ENCODE measurements at regions not wholly inside any gene's neighbourhood (a gene's known extent, or its start where the extent isn't known, plus 50 kb on each side); places are given as distances from the start of the nearest gene placed in this dataset.

GRCh38 chr20:60658681-60659080 lies 593.4 kb upstream of the CDH4 start:
- H3K4me2 ChIP-seq, result no peak overlapping the region
- no peak overlapping the region for H3K4me3 ChIP-seq
- ATAC-seq, result no peak
- 9% methylated on average over 3 of the region's 13 CpGs for WGBS (ENCODE audit: missing lambda C conversion rate)
- H3K9me3 ChIP-seq, result 0 out of 3 replicates have a peak, but pooled peaks cover 3% of the 10 kb centered on the region
- CTCF ChIA-PET, result no interaction called here
- H3K27ac ChIP-seq, result no peak overlapping the region
- no peak for DNase-seq (ENCODE audit: low read depth in 1 of 2, low spot score in 1 of 2)
- no peaks in the 10 kb centered on the region for H3K4me1 ChIP-seq
- FAIRE-seq, result no peak
- POLR2A ChIA-PET, result no interaction called here
- no peak for TF ChIP-seq JUN (IDR thresholded peaks at IDR 0.05)
- no peak for TF ChIP-seq NR3C1 (IDR thresholded peaks at IDR 0.05)
- no peak for TF ChIP-seq HOXB13 (CRISPR knock-in tag; IDR thresholded peaks at IDR 0.05; ENCODE audit: low read depth)
- TF ChIP-seq MAZ (IDR thresholded peaks at IDR 0.05; ENCODE audit: borderline replicate concordance, low read depth, low read length), result no peak
- no peak for TF ChIP-seq POLR2A (IDR thresholded peaks at IDR 0.05; ENCODE audit: low read length)
- no peak for TF ChIP-seq EHF (CRISPR knock-in tag; IDR thresholded peaks at IDR 0.05)
- TF ChIP-seq CHD4 (IDR thresholded peaks at IDR 0.05; ENCODE audit: borderline replicate concordance), result no peak
- no peak for TF ChIP-seq KDM1A (IDR thresholded peaks at IDR 0.05; ENCODE audit: low read depth)
- TF ChIP-seq PHF8 (IDR thresholded peaks at IDR 0.05; ENCODE audit: borderline replicate concordance, low read depth), result no peak
- no peak for TF ChIP-seq REST (IDR thresholded peaks at IDR 0.05)
- no peak for TF ChIP-seq EHMT2 (IDR thresholded peaks at IDR 0.05; ENCODE audit: low read depth)
- TF ChIP-seq JUNB (IDR thresholded peaks at IDR 0.05), result no peak
- no peak for TF ChIP-seq KDM5A (IDR thresholded peaks at IDR 0.05)

- Histone ChIP-seq H3K27ac (no peak overlapping the region), H3K4me3 (no peak overlapping the region), H3K4me2 (no peak overlapping the region), H3K4me1 (no peaks in the 10 kb centered on the region), H3K9me3 (0 out of 3 replicates have a peak, but pooled peaks cover 3% of the 10 kb centered on the region)
- no peak for TF ChIP-seq HMGXB4 (CRISPR knock-in tag; IDR thresholded peaks at IDR 0.05; ENCODE audit: borderline replicate concordance)
- no peak for TF ChIP-seq CHD2 (IDR thresholded peaks at IDR 0.05; ENCODE audit: low read length, partially characterized antibody)
- no peak for TF ChIP-seq RARB (CRISPR knock-in tag; IDR thresholded peaks at IDR 0.05)
- TF ChIP-seq CBX8 (IDR thresholded peaks at IDR 0.05), result no peak
- TF ChIP-seq TP53 (CRISPR knock-in tag; IDR thresholded peaks at IDR 0.05), result no peak
- no peak for TF ChIP-seq RNF2 (IDR thresholded peaks at IDR 0.05; ENCODE audit: borderline replicate concordance, low read depth)
- no peak for TF ChIP-seq JUN (IDR thresholded peaks at IDR 0.05)
- TF ChIP-seq HES2 (IDR thresholded peaks at IDR 0.05), result no peak
- no peak for TF ChIP-seq HOXA7 (CRISPR knock-in tag; IDR thresholded peaks at IDR 0.05)
- ChIA-PET CTCF (interaction anchor here (0.7 kb wide), 2 partner anchors 44 to 164 kb away, joined by 3 read pairs; no protein-coding TSS in a partner anchor), POLR2A (no interaction called here)
- DNase-seq (ENCODE audit: low read depth in 1 of 2, low spot score in 1 of 2), result no peak
- FAIRE-seq, result no peak
- no peak for ATAC-seq
- WGBS (ENCODE audit: missing lambda C conversion rate), result 16% methylated on average over 8 of the region's 8 CpGs
These were observed 592.8 kb upstream of the CDH4 start for GRCh38 chr20:60659240-60659639.
